ENCODE measurements at regions not wholly inside any gene's neighbourhood (a gene's known extent, or its start where the extent isn't known, plus 50 kb on each side); places are given as distances from the start of the nearest gene placed in this dataset.

GRCh38 chr6:1016329-1017302 lies 295.3 kb upstream of the FOXQ1 start:
- H3K4me1 ChIP-seq (ENCODE audit: insufficient read depth, low read length), result no peaks in the 10 kb centered on the region
- no peaks in the 10 kb centered on the region for H4K20me1 ChIP-seq (ENCODE audit: insufficient read depth, low read length)
- DNase-seq, result no peak
- TF ChIP-seq CTCF (IDR thresholded peaks at IDR 0.05; ENCODE audit: borderline replicate concordance, extremely low read depth, low read length, poor library complexity, severe bottlenecking), result no peak
- no peak for TF ChIP-seq EZH2 (IDR thresholded peaks at IDR 0.05; ENCODE audit: borderline replicate concordance, low read depth, low read length, severe bottlenecking)
- no peak overlapping the region for H3K9ac ChIP-seq (ENCODE audit: low read depth, low read length)
- H3K36me3 ChIP-seq (ENCODE audit: insufficient read depth, low read length), result no peaks in the 10 kb centered on the region
- H3K4me3 ChIP-seq (ENCODE audit: low read depth in 1 of 2, low read length in 2 of 2), result no peak overlapping the region
- no peak for ATAC-seq (ENCODE audit: insufficient read depth, low read depth)
- no peak overlapping the region for H3K27ac ChIP-seq (ENCODE audit: low read length)
- no peaks in the 10 kb centered on the region for H3K9me3 ChIP-seq (ENCODE audit: insufficient read depth, low read length, severe bottlenecking)
- no peak overlapping the region for H2AFZ ChIP-seq (ENCODE audit: low read depth, low read length)
- H3K27me3 ChIP-seq (ENCODE audit: insufficient read depth, low read length, poor library complexity), result peaks cover 10% of the 10 kb centered on the region
- H3K4me2 ChIP-seq (ENCODE audit: insufficient read depth, low read length), result no peak overlapping the region
- H3K79me2 ChIP-seq (ENCODE audit: insufficient read depth, low read length), result no peaks in the 10 kb centered on the region

GRCh38 chr6:1015825-1016224 lies 296.1 kb upstream of the FOXQ1 start:
- H3K9me3 ChIP-seq (ENCODE audit: insufficient read depth, low read length, severe bottlenecking), result no peaks in the 10 kb centered on the region
- no peaks in the 10 kb centered on the region for H3K4me1 ChIP-seq (ENCODE audit: insufficient read depth, low read length)
- H2AFZ ChIP-seq (ENCODE audit: low read depth, low read length), result no peak overlapping the region
- no peak overlapping the region for H3K4me2 ChIP-seq (ENCODE audit: insufficient read depth, low read length)
- ATAC-seq (ENCODE audit: insufficient read depth, low read depth) (no peak), DNase-seq (no peak)
- no peak overlapping the region for H3K4me3 ChIP-seq (ENCODE audit: low read depth in 1 of 2, low read length in 2 of 2)
- TF ChIP-seq EZH2 (IDR thresholded peaks at IDR 0.05; ENCODE audit: borderline replicate concordance, low read depth, low read length, severe bottlenecking) (no peak), CTCF (IDR thresholded peaks at IDR 0.05; ENCODE audit: borderline replicate concordance, extremely low read depth, low read length, poor library complexity, severe bottlenecking) (peak; percentile 11)
- H3K36me3 ChIP-seq (ENCODE audit: insufficient read depth, low read length), result no peaks in the 10 kb centered on the region
- H4K20me1 ChIP-seq (ENCODE audit: insufficient read depth, low read length), result no peaks in the 10 kb centered on the region
- H3K9ac ChIP-seq (ENCODE audit: low read depth, low read length), result no peak overlapping the region
- peaks cover 10% of the 10 kb centered on the region for H3K27me3 ChIP-seq (ENCODE audit: insufficient read depth, low read length, poor library complexity)
- H3K79me2 ChIP-seq (ENCODE audit: insufficient read depth, low read length), result no peaks in the 10 kb centered on the region
- H3K27ac ChIP-seq (ENCODE audit: low read length), result no peak overlapping the region

GRCh38 chr6:1014431-1014807 lies 297.5 kb upstream of the FOXQ1 start:
- H2AFZ ChIP-seq (ENCODE audit: low read depth, low read length), result no peak overlapping the region
- no peak overlapping the region for H3K27ac ChIP-seq (ENCODE audit: low read length)
- no peak overlapping the region for H3K9ac ChIP-seq (ENCODE audit: low read depth, low read length)
- H3K4me2 ChIP-seq (ENCODE audit: insufficient read depth, low read length), result no peak overlapping the region
- DNase-seq, result no peak
- no peaks in the 10 kb centered on the region for H3K36me3 ChIP-seq (ENCODE audit: insufficient read depth, low read length)
- no peaks in the 10 kb centered on the region for H3K9me3 ChIP-seq (ENCODE audit: insufficient read depth, low read length, severe bottlenecking)
- no peaks in the 10 kb centered on the region for H4K20me1 ChIP-seq (ENCODE audit: insufficient read depth, low read length)
- no peaks in the 10 kb centered on the region for H3K79me2 ChIP-seq (ENCODE audit: insufficient read depth, low read length)
- TF ChIP-seq EZH2 (IDR thresholded peaks at IDR 0.05; ENCODE audit: borderline replicate concordance, low read depth, low read length, severe bottlenecking) (no peak), CTCF (IDR thresholded peaks at IDR 0.05; ENCODE audit: borderline replicate concordance, extremely low read depth, low read length, poor library complexity, severe bottlenecking) (no peak)
- no peak for ATAC-seq (ENCODE audit: insufficient read depth, low read depth)
- no peaks in the 10 kb centered on the region for H3K4me1 ChIP-seq (ENCODE audit: insufficient read depth, low read length)
- peaks cover 10% of the 10 kb centered on the region for H3K27me3 ChIP-seq (ENCODE audit: insufficient read depth, low read length, poor library complexity)
- no peak overlapping the region for H3K4me3 ChIP-seq (ENCODE audit: low read depth in 1 of 2, low read length in 2 of 2)

All from DND-41 (cell line).